ENCODE measurements at regions not wholly inside any gene's neighbourhood (a gene's known extent, or its start where the extent isn't known, plus 50 kb on each side); places are given as distances from the start of the nearest gene placed in this dataset.
A peak's percentile ranks its signal among the peaks of the same experiment; 100 is the strongest.

DNA sequence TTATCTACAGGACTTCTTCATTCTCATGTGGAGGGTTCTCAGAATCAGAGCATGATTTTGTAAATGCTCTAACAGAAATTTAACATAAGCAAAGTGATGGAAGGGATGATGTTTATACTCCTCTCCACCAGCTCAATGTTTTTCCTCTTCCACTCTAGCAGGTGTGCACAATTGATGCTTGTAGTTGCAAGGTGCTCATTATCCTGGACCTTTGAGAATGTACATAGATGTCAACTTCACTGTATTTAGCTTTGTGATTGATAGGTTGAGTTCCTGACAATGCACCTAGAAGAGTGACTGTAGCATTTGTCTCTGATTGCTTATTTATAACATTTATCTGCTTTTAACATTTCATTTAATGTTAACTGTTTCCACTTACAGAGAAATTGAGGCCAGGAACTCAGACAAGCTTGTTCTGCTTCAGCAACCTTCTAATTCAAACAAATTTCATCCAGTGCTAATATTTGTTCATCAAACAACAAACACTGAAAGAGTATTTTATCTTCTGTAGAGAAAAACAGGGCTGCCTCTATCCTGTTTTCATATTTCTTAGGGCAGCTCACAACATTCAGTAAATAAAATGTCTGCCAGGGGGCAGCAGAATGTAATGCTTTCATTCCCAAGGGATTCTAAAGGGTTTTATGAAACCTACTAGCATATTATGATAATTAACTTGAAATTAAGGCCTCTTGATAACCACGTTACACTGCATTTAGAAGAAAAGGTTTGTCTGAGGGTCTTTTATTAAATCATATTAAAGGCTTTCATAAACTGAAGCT, 127.9 kb upstream of the NOL4 start:
- H3K27me3 ChIP-seq (ENCODE audit: control insufficient read depth in 1 of 2, insufficient read depth in 2 of 2, low read length in 2 of 2): no peaks in the 10 kb centered on the region
- no peaks in the 10 kb centered on the region for H3K9me3 ChIP-seq (ENCODE audit: low read length)
- 8% methylated on average over 1 of the region's 1 CpG for WGBS (ENCODE audit: low lambda C conversion rate)
- no peak for FAIRE-seq
- H3K4me2 ChIP-seq (ENCODE audit: low read depth, low read length): no peak overlapping the region
- no peaks in the 10 kb centered on the region for H3K4me1 ChIP-seq (ENCODE audit: insufficient read depth, low read length)
- no TSS peak for BruUV-seq (replicated peaks)
- ChIA-PET POLR2A (no interaction called here), CTCF (ENCODE audit: low intra/inter-chr PET ratio, low total read pairs) (no interaction called here)
- no peak overlapping the region for H3K9ac ChIP-seq (ENCODE audit: insufficient read depth, low read depth, low read length)
- H2AFZ ChIP-seq (ENCODE audit: low read length): no peak overlapping the region
- H4K20me1 ChIP-seq (ENCODE audit: insufficient read depth, low read length): no peaks in the 10 kb centered on the region
- intact Hi-C loops (cut with micrococcal nuclease; ENCODE audit: unreplicated experiment): loop anchor here (1.0 to 5.0 kb wide), 5 partner anchors 88 to 436 kb away; no protein-coding TSS in a partner anchor
- ATAC-seq: no peak
- in situ Hi-C loops (cut with HindIII; ENCODE audit: extremely low pct_ligation_motif_present, low pct_unique_long_range_greater_than_20kb): loop anchor here (5.0 kb wide), 1 partner anchor 435 kb away; no protein-coding TSS in a partner anchor
- H3K36me3 ChIP-seq (replicated peaks in 1 of 2; ENCODE audit: control insufficient read depth in 1 of 2, insufficient read depth in 2 of 2, low read length in 2 of 2): no peaks in the 10 kb centered on the region
- no peak overlapping the region for H3K4me3 ChIP-seq (replicated peaks in 1 of 3; ENCODE audit: insufficient read depth in 1 of 3, low read depth in 2 of 3, low read length in 3 of 3)
- no peaks in the 10 kb centered on the region for H3K79me2 ChIP-seq (ENCODE audit: insufficient read depth, low read length)
- DNase-seq (ENCODE audit: low spot score): peak; percentile 22
- H3K27ac ChIP-seq (ENCODE audit: extremely low read length, insufficient read depth, low read length): no peak overlapping the region
- no peak for TF ChIP-seq SNRNP70 (IDR thresholded peaks at IDR 0.05; ENCODE audit: low read depth, low read length)
- TF ChIP-seq ZBTB46 (CRISPR knock-in tag; IDR thresholded peaks at IDR 0.05; ENCODE audit: borderline replicate concordance): no peak
- no peak for TF ChIP-seq MLXIP (CRISPR knock-in tag; IDR thresholded peaks at IDR 0.05; ENCODE audit: borderline replicate concordance)
- no peak for TF ChIP-seq STAT5B (CRISPR knock-in tag; IDR thresholded peaks at IDR 0.05)
- peak; percentile 58 for TF ChIP-seq STAG1 (CRISPR knock-in tag; IDR thresholded peaks at IDR 0.05)
- TF ChIP-seq PLRG1 (conservative IDR thresholded peaks at IDR 0.05): no peak
- TF ChIP-seq BATF2 (CRISPR knock-in tag; IDR thresholded peaks at IDR 0.05): no peak
- TF ChIP-seq SALL2 (CRISPR knock-in tag; IDR thresholded peaks at IDR 0.05): no peak
- no peak for TF ChIP-seq MTF2 (CRISPR knock-in tag; IDR thresholded peaks at IDR 0.05; ENCODE audit: borderline replicate concordance)
- TF ChIP-seq HOXA5 (CRISPR knock-in tag; IDR thresholded peaks at IDR 0.05): no peak
- no peak for TF ChIP-seq GMEB1 (CRISPR knock-in tag; IDR thresholded peaks at IDR 0.05; ENCODE audit: borderline replicate concordance)
- TF ChIP-seq, protein P1, sequence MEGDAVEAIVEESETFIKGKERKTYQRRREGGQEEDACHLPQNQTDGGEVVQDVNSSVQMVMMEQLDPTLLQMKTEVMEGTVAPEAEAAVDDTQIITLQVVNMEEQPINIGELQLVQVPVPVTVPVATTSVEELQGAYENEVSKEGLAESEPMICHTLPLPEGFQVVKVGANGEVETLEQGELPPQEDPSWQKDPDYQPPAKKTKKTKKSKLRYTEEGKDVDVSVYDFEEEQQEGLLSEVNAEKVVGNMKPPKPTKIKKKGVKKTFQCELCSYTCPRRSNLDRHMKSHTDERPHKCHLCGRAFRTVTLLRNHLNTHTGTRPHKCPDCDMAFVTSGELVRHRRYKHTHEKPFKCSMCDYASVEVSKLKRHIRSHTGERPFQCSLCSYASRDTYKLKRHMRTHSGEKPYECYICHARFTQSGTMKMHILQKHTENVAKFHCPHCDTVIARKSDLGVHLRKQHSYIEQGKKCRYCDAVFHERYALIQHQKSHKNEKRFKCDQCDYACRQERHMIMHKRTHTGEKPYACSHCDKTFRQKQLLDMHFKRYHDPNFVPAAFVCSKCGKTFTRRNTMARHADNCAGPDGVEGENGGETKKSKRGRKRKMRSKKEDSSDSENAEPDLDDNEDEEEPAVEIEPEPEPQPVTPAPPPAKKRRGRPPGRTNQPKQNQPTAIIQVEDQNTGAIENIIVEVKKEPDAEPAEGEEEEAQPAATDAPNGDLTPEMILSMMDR (CRISPR knock-in tag; IDR thresholded peaks at IDR 0.05): peak; percentile 39
- TF ChIP-seq, protein P2, sequence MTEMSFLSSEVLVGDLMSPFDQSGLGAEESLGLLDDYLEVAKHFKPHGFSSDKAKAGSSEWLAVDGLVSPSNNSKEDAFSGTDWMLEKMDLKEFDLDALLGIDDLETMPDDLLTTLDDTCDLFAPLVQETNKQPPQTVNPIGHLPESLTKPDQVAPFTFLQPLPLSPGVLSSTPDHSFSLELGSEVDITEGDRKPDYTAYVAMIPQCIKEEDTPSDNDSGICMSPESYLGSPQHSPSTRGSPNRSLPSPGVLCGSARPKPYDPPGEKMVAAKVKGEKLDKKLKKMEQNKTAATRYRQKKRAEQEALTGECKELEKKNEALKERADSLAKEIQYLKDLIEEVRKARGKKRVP (CRISPR knock-in tag; IDR thresholded peaks at IDR 0.05): no peak
- no peak for TF ChIP-seq BHLHE40 (IDR thresholded peaks at IDR 0.05; ENCODE audit: low read length)
